CD4-positive, alpha-beta T cell treated with Interleukin-4 for 4 hours (primary cell): ENCODE measurements at regions not wholly inside any gene's neighbourhood (a gene's known extent, or its start where the extent isn't known, plus 50 kb on each side); places are given as distances from the start of the nearest gene placed in this dataset.
"Not testable (repeated sequence)": the region's sequence is repeated elsewhere in the genome, so short reads cannot be mapped to it uniquely, and the experiment has no call there.

ENCODE experiments used
- DNase-seq: peaks from one replicate; pipeline ENCODE4 v3.0.0-alpha.2; 2020

DNA sequence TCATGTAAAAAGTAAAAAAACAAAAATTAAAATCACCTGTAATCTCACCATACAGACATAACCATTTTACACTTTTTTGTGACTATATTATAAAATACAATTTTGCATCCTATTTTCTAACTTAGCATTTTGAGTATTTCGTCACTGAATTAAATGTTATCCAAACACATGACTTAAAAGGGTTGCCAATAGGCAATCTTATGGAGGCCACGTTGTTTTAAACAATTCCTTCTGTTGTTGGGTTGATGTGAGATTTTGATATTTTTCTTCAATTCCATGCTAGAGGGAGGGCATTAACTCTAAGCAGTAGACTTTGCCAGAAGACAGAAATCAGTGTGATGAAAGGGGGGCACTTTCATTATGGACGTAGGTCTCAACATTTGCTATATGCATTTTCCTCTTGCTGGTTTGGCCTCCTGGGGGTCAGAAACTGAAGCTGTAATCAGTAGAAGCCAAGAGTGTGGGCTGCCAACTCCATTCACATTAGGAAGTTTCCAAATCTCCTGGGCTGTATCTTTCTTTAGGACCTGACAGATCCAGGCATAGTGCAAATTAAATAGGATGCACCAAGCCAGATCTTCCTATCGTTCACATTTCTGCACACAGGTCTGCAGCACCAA lies 614.2 kb upstream of the CLINT1 start:
- DNase-seq = no peak

DNA sequence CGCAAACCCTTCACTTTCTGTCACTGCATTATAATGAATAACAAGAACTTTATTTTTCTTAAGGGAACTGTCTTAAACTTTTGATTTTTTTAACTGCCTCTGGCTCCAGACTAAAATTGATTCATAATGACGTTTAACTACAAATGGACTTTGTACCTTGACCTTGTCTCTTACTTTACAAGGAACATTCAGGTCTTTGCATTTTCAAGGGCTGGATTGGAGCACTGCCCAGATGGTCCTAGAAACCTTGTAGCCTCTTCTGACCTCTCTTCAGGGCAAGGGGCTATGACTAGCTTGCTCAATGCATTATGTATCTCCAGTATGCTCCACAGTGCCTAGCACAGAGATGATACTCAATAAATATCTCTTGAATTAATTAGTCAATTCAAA lies 612.6 kb upstream of the CLINT1 start:
- DNase-seq = no peak

DNA sequence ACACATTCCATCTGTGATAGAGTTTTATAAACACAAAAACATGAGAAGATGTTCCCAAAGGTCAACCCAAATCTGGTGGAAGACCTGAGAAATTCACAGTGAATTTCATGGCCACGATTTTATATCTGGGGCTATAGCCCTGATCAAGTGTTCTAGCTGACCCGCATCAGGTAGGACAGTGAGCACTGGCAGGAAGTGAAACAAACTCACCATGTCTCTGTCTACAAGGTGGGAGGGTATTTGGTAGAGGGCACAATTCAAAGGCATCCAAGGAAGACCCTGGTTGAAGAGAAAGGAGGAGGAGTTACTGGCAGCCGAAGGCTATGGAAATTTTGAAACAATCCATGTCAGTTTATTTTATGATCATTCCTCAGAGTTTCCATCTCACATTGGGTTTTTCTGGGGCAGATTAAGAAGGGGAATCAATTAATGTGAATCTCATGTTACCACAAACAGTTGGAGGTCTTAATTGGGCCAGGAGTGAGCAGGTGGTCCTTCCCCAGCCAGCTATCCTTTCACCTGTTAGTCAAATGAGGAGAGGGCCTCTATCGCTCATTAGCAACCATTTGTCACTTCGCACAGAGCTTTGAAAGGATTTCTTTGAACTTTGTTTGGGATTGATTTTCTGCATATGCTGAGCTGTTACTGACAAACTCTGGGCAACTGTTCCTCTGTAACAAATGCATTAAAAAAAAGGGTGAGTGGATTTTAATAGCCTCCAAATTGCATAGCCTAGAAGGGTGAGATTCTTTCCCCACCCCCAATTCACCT lies 612.0 kb upstream of the CLINT1 start:
- DNase-seq = no peak

DNA sequence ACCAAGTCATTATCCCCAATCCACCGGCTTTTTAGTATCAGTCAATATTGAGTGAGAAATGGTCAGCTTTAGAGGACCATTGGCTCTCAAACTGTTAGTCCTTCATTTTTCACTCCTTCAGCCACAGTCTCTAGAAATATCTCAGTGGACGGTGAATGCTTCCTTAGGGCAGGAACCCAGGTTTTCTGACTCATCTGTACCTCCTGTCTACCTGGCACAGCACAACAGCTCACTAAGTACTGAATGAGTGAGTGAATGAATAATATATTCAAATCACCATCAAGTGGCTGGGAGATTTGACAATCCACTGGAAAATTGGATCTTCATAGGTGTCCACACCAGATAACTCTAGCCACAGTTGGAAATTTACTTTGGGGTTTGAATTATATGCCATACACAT lies 609.5 kb upstream of the CLINT1 start:
- DNase-seq = no peak

DNA sequence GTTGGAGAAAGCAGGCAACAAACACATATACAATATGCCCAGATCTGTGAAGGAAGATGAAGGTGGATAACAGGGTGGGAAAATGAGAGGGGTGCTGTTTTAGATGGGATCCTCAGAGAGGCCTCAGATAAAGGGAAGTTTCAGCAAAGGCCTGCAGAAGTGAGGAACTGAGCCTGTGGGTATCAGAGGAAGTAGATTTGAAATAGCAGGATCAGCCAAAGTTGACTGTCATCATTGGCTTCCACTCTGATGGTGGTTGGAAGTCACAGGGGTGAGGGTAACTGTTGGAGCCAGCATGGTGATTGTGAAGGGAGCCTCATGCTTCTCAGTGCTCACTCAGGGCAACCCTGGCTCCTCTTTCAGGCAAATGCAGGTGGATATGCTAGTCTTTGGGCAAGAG lies 607.2 kb upstream of the CLINT1 start:
- DNase-seq = no peak

DNA sequence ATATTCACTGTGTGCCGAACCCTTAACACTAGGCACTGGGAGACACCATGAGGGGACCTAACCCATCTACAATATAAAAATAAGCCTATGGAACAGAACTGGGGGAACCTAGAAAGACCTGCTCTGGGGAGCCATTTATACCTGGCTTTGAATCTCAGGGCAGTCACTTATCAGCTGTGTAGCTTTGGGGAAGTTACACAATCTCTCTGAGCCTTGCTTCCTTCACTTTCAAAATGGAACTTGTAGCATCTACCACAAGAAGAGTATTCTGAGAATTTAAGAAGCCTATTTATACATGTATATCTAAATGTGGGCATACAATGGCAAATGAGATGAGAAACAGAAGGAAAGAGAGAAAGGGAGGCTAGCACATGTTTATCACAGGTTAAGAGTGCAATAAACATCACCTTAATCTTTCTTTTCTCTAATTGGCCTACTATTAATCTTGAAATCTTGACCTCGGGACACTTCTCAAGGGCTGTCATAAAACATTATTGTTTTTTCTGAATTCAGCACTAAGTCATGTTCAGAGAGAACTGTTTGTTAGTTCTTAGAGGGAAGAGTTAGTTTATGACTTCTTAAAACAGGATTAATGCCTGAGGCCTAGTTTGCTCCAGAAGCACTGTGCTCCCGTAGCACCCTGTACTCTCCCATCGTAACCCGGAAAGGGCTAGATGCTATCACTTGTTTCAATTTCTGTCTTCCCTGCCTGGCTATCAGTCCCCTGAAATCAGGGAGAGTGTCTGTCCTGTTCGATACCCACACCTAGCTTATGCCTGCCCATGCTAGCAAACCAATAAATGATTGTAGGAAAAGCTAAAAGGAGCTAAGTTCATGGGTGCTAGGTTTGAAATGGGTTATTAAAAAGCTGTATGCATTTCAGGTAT lies 606.4 kb upstream of the CLINT1 start:
- DNase-seq = no peak

DNA sequence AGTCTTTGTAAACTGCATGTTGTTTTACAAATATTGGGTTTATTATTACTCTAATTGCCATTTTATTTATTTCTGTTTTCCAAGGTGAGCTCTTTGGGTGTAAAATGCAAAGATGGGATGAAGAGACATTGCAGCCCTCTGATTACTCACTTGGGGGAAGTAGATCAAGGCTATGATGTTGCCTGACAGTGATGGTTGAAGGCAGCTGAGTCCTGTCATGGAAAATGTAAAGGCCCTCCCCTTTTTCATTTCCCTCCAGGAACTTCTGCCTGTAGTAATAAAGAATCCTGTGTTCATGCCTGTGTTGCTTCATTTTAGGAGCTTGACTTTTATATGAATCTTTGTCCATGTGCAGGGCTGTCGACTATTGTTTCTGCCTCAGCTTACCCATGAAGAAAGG lies 605.4 kb upstream of the CLINT1 start:
- no peak for DNase-seq

DNA sequence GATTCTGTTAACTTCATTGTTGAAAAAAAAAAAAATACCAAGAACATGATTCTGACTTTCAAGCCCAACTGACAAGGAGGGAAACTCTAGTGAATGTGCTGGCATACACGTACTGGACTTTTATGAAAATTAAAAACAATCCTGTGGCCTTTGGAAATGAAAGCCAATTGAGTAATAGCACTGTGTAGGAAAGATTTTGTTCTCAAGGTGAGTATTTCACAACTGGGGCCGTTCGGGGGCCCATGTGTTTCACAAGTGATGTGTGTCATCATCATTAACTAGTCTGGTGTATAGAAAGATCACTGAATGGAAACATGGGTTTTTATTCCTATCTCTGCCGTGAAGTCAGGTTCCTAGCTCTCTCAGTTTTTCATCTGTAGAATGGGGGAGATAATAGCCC lies 605.0 kb upstream of the CLINT1 start:
- no peak for DNase-seq

DNA sequence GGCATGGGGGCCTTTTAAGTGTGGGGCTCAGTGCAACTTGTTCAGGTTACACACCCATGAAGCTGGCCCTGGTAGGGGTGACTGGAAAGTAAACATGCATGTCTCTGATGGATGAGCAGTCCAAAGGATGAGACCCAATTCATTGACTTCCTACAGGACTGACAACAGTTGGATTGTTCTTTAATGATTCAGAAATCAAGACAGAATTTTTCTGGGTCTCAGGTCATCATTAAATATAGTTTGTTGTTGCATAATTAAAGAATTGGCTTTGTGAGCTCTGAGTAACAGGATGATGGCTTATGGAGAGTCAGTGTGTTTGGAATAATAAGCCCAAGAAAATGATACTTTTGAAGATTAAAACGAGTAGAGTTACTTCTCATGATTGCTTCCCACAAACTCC lies 604.2 kb upstream of the CLINT1 start:
- no peak for DNase-seq

DNA sequence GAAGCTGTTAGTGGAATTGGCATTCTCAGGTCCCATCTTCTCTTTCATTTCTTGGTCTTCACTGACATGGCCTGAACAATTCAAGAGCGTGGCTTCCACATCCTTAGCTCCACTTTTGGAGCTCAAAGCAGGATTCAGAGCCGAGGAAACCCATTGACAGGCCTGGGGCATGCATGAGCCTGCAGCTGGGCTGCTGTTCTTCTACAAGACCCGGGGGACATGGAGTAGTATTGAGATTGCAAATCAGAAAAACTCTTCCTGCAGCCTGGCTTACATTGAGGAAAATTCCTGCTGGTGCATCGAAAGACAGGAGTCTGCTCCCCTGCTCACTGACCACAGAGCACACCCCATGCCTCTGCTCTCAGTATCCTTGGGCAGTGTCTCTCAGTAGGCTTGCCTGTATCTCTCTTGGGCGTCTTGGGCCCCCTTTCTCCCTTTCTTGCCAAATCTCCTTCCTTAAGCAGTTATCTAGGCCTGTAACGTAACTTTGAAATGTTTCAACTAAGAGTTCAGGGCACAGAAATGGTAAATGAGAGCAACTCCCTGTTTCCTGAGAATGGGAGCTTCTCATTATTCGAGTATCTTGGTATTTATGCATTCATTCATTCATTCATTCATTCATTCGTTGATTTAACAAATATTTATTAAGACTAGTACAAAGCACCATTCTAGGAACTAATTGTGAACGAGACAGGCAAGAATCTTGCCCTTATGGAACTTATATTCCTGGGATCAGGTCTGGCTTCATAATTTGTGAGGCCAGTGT lies 603.6 kb upstream of the CLINT1 start:
- DNase-seq = no peak

DNA sequence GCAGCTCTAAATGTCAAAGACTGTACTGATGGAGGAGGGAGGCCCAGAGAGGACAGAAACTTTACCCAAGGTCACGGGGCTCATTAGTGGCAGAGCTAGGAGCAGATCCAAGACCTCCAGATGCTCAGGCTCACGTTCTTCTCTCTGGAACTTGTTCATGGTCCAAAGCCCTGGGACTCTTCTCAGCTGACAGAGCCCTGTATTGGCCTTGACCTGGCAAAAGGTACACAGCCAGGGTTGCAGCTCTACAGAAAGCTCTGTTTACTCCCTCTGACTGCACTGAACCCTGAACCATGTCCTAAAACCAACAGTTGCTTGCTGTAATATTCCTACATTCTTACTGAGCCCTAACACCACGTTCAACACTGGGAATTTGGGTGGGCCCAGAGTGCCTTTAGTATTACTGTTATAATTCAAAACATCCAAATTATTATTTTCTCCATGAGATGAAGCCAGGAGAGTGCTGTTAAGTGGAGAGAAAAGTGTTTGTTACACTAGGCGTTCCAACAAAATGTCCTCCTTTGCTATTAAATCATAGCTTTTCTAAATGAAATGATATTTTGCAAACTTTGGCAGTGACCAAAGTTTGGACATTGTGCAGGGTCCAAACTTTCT lies 602.4 kb upstream of the CLINT1 start:
- no peak for DNase-seq

DNA sequence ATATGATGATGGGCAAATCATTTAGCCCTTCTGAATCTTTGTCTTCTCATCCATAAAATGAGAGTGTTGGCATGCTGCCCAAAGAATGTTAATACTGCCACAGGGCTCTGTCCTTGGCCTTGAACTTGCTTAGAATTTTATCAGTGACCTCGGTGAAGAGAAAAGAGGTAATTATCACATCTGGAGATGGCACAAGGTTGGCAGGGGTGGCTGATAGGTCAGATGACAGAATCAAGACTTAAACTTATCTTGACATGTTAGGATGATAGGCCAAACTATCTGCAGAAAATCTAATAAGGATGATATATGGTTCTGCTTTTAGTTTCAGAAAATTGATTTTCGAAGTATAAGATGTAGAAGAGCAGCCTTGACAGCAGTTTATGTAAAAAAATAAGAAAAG lies 599.1 kb upstream of the CLINT1 start:
- DNase-seq = no peak

DNA sequence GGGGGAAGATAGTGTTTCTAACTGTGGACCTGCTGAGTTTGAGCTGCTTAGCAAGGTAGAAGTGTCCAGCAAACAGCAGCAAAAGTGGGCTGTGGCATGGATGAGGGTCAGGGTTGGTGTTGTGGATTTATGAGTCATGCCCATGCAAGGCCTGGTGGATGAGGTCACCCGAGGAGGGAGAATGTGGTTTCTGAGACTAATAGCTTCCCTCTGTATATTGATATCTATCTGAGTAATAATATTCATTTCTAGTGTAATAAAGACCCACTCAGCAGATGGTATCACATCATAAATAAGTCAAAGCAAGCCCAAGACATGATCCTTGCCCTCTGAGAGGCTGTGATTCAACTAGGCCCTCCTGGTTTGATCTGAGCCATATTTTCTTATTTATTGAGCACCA lies 597.8 kb upstream of the CLINT1 start:
- DNase-seq = no peak

DNA sequence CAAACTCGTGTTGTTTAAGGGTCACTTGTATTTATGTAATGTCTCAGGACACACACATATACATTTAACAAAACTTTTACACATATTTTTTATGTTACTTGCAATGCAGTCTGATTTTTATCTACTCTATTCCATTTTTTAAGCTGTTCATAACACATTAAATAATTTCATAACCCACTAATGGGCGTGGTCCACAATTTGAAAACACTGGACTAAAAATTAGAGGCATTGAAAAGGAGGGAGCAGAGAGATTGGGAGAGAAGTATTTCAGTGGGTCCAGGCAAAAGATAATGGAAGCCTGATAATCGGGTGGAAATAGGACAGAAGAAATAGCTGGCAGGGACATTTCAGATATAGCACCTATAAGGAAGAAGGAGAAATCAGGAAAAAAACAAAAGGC lies 597.3 kb upstream of the CLINT1 start:
- DNase-seq = no peak

DNA sequence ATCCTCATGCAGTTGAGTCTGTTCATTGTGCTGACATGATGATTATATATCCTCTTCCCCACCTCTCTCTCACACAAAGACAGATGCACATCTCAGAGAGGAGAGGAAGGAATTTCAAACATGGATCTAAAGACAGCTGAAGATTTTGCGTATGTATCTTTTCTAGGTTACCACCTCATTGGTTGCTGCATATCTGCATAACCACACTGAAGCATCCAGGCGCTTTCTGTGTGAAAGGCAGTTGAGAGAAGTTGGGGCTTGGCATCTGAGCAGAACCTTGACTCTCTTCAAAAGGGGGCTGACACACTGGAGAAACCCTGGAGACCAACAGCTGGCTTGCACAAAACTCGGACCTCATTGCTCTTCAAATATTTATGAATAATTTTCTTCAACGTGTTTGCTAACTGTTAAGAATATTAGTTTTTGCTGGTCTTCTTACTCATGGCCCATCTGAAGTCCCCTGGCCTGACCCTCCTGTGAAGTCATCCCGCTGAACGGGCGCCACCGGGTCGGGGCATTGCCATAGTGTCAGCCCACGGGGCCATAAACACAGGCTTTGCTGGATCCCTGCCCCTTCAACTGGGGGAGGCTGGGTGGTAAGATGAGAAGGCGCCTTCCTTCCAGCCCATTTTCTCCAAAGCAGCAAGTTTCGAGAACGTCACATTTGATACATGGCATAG lies 593.2 kb upstream of the CLINT1 start:
- no peak for DNase-seq

DNA sequence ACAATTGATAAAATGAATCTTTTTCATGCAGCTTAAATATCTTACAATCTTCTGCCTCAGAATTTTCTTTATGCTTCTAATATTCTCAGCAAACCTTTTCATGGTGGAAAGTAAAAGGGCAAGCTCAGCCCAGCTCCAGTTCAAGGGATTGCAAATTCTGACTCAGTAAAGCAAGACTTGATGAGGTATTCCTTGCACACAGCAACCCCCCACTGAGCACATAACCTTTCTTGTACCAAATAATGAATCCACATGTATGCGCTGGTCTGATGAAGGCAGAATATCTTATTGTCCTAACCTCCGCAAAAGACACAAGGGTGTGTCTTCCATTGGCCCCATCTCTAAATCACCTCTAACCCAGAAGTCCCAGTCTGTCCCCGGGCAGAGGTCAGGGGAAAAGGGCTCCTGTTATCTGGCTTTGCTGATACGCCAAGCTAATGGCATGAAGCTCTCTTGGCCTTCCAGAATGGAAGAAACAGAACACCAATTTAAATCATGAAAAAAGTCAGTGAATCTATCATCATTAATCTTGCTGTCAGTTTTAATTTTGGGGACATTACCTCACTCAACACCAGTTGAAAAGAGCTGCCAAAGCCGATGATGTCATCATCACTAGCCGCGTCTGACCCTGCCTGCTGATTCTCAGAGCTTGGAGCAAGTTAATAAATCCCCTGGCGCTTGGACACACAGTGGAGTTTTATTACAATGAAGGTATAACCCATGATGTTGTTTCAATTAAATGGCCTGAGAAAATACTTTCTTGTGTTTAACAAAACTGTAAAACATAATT lies 592.5 kb upstream of the CLINT1 start:
- no peak for DNase-seq

DNA sequence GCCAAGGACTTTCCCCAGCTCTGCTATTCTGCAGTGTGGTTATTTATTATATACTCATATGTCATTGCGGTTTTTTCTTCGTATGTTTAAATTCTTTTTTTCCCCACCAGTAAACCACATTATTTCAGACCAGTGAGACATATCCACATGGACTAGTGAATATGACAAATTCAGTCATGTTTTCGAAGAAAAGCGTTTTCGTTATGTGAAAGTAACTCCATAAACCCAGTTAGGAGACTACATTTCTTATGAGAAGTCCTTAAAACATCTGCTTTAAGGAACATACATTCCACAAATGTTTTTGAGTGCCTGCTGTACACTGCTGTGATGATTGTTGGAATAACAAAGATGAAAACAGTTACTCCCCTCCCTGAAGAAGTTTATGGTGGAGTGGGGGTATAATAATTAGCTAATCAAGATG lies 591.8 kb upstream of the CLINT1 start:
- DNase-seq = no peak

DNA sequence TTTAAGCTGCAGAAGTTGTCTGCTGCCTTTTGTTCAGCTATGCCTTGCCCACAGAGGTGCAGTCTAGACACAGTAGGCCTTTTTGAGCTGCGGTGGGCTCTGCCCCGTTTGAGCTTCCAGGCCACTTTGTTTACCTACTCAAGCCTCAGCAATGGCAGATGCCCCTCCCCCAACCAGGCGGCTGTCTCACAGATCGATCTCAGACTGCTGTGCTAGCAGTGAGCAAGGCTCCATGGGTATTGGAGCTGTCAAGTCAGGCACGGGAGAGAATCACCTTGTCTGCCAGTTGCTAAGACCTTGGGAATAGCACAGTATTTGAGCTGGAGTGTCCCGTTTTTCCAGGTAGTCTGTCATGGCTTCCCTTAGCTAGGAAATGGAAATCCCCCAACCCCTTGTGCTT lies 587.8 kb upstream of the CLINT1 start:
- DNase-seq = not testable (repeated sequence)

DNA sequence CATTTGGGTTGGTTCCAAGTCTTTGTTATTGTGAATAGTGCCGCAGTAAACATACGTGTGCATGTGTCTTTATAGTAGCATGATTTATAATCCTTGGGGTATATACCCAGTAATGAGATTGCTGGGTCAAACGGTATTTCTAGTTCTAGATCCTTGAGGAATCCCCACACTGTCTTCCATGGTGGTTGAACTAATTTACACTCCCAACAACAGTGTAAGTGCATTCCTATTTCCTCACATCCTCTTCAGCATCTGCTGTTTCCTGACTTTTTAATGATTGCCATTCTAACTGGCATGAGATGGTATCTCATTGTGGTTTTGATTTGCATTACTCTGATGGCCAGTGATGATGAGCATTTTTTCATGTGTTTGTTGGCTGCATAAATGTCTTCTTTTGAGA lies 580.3 kb upstream of the CLINT1 start:
- DNase-seq = not testable (repeated sequence)

DNA sequence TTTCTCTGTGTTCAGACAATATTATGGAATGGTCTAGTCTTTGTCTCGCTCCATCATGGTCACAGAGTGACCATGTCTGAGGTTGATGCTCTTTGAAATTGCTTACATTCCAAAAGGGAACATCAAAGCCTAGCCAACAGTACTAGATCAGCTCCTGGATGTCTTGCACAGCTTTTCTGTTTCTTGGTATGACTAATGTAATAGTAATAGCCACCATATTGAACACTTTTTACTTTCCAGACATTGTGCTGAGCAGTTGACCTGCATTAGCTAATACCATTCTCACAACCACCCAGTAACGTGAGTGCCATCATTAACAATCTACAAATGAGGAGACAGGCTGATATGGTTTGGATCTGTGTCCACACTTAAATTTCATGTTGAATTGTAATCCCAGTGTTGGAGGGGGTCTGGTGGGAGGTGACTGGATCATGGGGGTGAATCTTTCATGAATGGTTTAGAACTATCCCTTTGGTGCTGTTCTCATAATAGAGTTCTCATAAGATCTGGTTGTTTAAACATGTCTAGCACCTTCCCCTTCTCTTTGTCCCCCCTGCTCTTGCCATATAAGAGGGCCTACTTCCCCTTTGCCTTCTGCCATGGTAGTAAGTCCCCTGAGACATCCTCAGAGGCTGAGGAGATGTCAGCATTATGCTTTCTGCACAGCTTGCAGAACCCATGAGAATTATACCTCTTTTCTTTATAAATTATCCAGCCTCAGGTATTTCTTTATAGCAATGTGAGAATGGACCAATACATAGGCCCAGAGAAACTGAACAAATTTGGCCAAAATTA lies 577.5 kb upstream of the CLINT1 start:
- no peak for DNase-seq
